ENCODE measurements at regions not wholly inside any gene's neighbourhood (a gene's known extent, or its start where the extent isn't known, plus 50 kb on each side); places are given as distances from the start of the nearest gene placed in this dataset.

GRCh38 chr18:38899252-38899651 lies 1333.7 kb upstream of the CELF4 start:
- TF ChIP-seq CTCF (IDR thresholded peaks at IDR 0.05) (no peak), EZH2phosphoT487 (IDR thresholded peaks at IDR 0.05) (no peak), EZH2 (IDR thresholded peaks at IDR 0.05) (no peak)
